HEK293T (cell line): ENCODE measurements at regions not wholly inside any gene's neighbourhood (a gene's known extent, or its start where the extent isn't known, plus 50 kb on each side); places are given as distances from the start of the nearest gene placed in this dataset.

Experiments
- HDGF ChIP-seq: fragments of 450-650 bp; IDR thresholded peaks from 2 replicates; pipeline ENCODE4 v1.6.1; 2017; ENCODE audit warnings: antibody characterized with exemption, borderline replicate concordance
- SP1 ChIP-seq: fragments of 450-650 bp; IDR thresholded peaks from 2 replicates; pipeline ENCODE4 v1.6.1; 2017
- TARDBP ChIP-seq: fragments of 450-650 bp; IDR thresholded peaks from 2 replicates; pipeline ENCODE4 v1.6.1; 2016

DNA sequence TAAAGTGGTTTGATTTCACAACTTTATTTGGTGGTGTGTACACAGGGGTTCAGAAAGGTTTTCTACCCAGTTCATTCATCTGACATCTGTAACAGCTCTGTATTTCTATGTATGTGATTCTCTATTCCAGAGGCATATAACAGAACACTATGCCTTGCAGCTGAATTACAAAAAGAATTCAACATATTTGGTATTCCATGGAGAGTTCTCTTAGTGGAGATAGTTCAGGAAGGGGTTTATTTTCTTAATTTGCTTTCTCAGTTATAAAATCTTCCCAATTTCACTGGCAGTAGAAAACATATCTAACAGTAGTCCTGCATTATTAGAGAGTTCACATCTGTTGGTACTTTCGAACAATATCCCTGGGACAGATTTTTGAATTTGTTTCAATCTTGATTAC, 207.9 kb upstream of the LYPLAL1 start:
- TF ChIP-seq SP1 (no peak), TARDBP (no peak), HDGF (no peak)
